GM10266 (cell line): ENCODE measurements at regions not wholly inside any gene's neighbourhood (a gene's known extent, or its start where the extent isn't known, plus 50 kb on each side); places are given as distances from the start of the nearest gene placed in this dataset.
"Not testable (repeated sequence)": the region's sequence is repeated elsewhere in the genome, so short reads cannot be mapped to it uniquely, and the experiment has no call there.

Experiments used
- DNase-seq: peaks from one replicate; pipeline ENCODE4 v3.0.0; 2012; ENCODE audit errors: extremely low spot score
- TF ChIP-seq, protein P1 (sequence below): IDR thresholded peaks from 2 replicates; pipeline ENCODE4 v1.5.1; 2012; ENCODE audit warnings: mild to moderate bottlenecking, low read depth; ENCODE audit not compliant: control insufficient read depth, insufficient read depth; ENCODE audit errors: missing control alignments

DNA sequence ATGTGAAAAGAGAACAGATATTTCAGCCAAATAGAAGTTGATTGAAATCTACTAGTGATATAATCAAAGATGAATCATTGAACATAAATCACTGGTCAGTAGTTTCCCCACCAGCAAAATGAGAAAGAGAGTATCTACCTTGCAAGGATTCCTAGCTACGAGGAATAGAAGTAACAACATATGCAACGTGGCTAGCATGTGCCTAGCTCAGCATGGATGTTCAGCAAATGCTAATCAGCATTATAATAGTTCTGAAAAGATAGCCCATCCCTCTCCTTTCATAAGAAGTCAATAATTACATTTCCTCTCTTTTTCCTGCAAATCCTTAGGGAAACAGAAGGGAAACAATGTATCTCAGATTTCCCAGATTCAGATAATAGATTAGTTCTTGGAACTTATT is 417.2 kb downstream of the SATB2 start:
- TF ChIP-seq, protein P1, sequence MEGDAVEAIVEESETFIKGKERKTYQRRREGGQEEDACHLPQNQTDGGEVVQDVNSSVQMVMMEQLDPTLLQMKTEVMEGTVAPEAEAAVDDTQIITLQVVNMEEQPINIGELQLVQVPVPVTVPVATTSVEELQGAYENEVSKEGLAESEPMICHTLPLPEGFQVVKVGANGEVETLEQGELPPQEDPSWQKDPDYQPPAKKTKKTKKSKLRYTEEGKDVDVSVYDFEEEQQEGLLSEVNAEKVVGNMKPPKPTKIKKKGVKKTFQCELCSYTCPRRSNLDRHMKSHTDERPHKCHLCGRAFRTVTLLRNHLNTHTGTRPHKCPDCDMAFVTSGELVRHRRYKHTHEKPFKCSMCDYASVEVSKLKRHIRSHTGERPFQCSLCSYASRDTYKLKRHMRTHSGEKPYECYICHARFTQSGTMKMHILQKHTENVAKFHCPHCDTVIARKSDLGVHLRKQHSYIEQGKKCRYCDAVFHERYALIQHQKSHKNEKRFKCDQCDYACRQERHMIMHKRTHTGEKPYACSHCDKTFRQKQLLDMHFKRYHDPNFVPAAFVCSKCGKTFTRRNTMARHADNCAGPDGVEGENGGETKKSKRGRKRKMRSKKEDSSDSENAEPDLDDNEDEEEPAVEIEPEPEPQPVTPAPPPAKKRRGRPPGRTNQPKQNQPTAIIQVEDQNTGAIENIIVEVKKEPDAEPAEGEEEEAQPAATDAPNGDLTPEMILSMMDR, result no peak
- no peak for DNase-seq

DNA sequence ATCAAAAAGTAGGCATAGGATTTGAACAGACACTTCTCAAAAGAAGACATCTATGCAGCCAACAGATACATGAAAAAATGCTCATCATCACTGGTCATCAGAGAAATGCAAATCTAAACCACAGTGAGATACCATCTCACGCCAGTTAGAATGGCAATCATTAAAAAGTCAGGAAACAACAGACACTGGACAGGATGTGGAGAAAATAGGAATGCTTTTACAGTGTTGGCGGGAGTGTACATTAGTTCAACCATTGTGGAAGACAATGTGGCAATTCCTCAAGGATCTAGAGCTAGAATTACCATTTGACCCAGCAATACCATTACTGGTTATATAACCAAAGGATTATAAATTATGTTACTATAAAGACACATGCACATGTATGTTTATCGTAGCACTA is 424.0 kb downstream of the SATB2 start:
- not testable (repeated sequence) for DNase-seq

DNA sequence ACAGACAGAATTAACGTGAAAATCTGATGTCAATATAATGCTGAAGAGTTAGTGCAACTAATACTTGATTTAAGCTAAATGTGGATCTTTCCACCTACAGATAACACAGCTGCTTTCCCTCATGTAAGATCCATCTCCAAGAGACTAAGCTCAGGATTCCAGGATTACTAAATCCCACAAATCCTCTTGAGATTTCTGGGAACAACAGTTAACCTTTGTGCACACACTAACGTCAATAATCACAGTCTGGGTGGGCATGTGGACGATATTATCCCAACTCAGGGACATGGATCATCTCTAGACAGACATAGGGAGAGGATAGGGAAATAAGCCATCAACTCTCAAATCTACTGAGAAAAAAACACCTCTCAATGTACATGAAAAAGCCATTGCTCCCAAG is 432.6 kb downstream of the SATB2 start:
- TF ChIP-seq, protein P1, result no peak
- no peak for DNase-seq

DNA sequence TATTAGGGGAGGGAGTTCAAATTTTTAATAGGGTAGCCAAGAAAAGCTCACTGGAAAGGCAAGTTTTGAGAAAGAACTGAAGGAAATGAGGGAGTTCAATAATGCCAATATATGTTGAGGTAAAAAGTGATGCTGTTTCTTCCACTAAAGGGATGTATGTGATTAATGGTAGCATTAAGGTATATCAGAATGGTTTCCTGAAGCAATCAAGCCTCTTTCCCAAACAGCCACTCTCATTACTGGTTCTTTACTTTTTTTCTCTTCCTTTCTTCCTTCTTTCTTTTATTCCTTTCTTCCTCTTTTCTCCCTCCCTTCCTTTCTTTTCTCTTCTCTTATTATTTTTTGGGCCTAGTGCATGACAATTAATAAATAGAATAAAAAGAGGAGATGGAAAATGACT is 433.5 kb downstream of the SATB2 start:
- TF ChIP-seq, protein P1, result no peak
- DNase-seq, result no peak

DNA sequence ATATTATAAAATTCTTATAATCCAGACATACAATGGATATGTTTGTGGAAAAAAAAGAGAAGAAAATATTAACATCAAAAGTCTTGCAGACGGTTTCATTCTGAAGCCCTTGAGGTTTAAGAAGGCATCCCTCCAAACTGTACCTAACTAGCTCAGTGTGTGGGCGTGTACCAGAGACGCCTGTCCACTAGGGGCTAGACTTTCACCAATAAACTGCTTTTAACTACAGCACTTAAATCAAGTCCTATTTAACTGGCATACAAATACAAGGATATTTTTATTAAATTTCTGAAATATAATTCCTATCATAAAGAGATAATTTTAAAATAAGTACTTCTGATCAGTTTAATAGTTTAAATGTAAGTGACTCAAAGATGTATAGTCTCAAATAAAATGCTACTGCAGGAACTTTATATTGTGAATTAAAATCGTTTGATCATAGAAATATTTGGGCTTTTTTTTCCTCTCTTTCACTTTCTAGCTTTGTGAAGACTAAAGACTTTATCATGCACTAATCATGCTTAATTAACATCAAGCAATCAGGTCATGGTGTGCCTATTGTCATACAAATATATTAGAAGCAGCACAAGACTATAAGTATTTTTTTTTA is 437.7 kb downstream of the SATB2 start:
- DNase-seq, result no peak
- TF ChIP-seq, protein P1, result peak; percentile 20

DNA sequence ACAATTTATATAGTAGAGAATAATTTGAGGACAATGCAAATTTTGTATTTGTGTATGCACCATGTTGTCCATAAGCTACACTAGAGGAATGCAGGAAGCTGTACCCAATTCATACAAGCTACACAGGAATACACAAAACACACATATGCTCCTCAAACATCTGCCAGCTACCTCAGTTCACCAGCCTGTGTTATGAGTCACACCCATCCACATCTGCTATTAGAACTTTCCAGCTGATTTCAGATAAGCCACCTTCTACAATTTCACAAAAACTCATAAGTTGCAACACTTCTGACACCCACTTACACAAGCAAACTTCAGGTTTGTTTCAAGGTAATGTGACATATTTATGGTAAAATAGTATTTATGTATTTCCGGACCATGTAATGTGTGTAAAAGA is 438.9 kb downstream of the SATB2 start:
- DNase-seq, result no peak

DNA sequence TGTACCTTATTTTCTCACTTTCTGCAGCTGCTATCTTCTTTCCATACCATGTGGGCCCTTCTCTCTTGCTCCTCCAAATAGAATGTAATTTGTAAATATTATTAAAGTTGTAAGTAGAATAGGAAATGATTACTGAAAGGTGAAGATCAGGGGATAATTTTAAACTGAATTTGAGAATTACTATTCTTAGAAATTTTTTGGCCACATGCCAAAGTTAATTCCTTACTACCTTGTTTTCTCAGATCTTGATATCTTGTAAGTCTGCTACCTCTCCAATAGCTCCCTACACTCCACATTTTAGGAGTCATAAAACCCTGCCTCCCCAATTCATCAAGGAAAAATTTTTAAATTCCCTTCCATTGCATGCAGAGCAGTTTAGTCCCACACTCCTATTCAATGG is 442.7 kb downstream of the SATB2 start:
- TF ChIP-seq, protein P1, result no peak
- DNase-seq, result no peak

More for the DNA sequence above, 438.9 kb downstream of the SATB2 start:
- TF ChIP-seq, protein P1, result no peak

DNA sequence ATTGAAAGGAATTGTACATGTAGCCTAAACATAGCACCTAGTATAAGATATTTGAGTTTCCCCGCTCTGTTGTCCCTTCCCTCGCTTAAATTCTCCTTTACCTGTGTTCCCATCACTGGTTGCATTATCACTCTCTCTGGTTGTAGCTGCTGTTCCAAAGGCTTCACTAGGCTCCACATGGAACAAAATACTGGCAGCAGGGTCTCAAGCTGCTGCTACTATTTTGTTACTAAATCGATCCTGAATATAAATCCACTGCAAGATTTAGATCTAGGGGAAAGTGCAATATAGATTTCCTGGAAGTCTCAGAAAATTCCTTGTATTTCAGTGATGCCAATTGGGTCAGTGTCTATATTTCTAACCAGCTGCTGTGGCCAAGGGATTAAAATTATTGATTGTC is 443.5 kb downstream of the SATB2 start:
- TF ChIP-seq, protein P1, result no peak
- no peak for DNase-seq
